Psoas muscle (tissue), 7 donors: ENCODE measurements at regions not wholly inside any gene's neighbourhood (a gene's known extent, or its start where the extent isn't known, plus 50 kb on each side); places are given as distances from the start of the nearest gene placed in this dataset.

Experiments
- ATAC-seq, 4 donors: fragments of 200-7000 bp; cut with Tn5 transposase; one replicate each; pipeline ENCODE4 v1.9.1; 2020; ENCODE audit warnings: moderate library complexity in 3 of 4, mild to moderate bottlenecking in 2 of 4
- DNase-seq, 2 donors: peaks; one replicate each; pipeline ENCODE4 v3.0.0-alpha.2; 2020
- H3K27ac ChIP-seq: fragments of 200-600 bp; one replicate; pipeline ENCODE4 v1.8.0; 2022
- H3K27me3 ChIP-seq, 3 donors: fragments of 200-600 bp in 1 of 3; one replicate each; pipeline versions ENCODE4 v1.6.1 to v1.8.0; 2013 to 2022; ENCODE audit warnings: low read length in 2 of 3, mild to moderate bottlenecking in 2 of 3, moderate library complexity in 1 of 3; ENCODE audit not compliant: insufficient read depth in 3 of 3
- H3K36me3 ChIP-seq, 2 donors: fragments of 200-600 bp in 1 of 2; one replicate each; pipeline versions ENCODE4 v1.6.1 to v1.8.0; 2013 to 2022; ENCODE audit warnings: low read depth in 1 of 2, mild to moderate bottlenecking in 1 of 2, moderate library complexity in 1 of 2; ENCODE audit not compliant: insufficient read depth in 1 of 2
- H3K4me1 ChIP-seq: fragments of 200-600 bp; one replicate; pipeline ENCODE4 v1.8.0; 2022
- H3K4me3 ChIP-seq: fragments of 200-600 bp; one replicate; pipeline ENCODE4 v1.8.0; 2022; ENCODE audit warnings: mild to moderate bottlenecking
- H3K9me3 ChIP-seq: fragments of 200-600 bp; one replicate; pipeline ENCODE4 v1.8.0; 2022
- WGBS, 3 donors: extraction: QIAGEN DNeasy Blood & Tissue Kit; methylation state at CpG; one replicate each; pipeline versions ENCODE4 v1.1.6 to v1.1.7; 2013; 5-methylcytosine and 5-hydroxymethylcytosine counted together
- intact Hi-C, 2 donors: fragments of 100-400 bp; cut with DNase I; formaldehyde crosslinking; loops; one replicate each; pipeline versions ENCODE4 v1.11.0 to v1.14.2; 2022
- TF ChIP-seq, protein P1 (sequence below): fragments of 200-600 bp; IDR thresholded peaks from one replicate; pipeline ENCODE4 v1.8.0; 2022; ENCODE audit warnings: antibody characterized with exemption
- donor health status: healthy with polysubstance abuse.
- donor health status: DM: no; HTN: no; CAD: no; lungs with moderate emphysema.
- donor health status: Bipolar disorder and iron deficiency.
- donor health status: healthy.
- donor health status: DM: yes; HTN: yes; CAD: no.
- donor health status: DM: no; HTN: no; CAD: no.
- donor health status: DM: yes; HTN: yes; CAD: no.

DNA sequence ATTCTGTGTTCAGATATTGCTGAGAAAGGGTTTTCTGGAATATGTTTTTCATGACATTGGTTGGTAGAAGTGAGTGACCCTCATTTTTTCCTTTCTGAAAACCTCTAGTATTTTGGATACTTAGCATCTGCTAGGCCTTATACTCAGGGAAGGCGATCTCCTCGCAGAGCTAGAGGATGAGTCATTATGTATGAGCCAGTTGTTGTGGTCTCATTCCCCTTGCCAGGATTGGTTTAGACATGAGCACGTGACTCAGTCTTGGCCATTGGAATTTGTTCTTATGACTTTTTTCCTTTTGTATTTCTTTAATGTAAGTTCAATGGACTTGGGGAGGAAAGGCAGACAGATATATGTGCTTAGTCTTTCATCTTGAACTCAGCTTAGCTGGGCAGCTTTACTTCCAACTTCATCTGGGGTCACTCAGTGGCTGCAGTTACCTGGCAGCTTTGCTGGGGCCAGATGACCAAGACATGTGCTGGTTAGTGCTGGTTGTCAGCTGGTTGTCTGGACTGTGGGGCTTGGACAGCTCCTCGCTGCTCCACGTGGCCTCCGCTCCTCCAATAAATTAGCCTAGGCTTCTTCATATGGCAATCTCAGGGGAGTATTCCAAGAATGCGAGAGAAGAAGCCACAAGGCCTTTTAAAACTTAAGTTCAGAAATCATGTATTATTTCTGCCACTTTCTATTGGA lies 207.5 kb downstream of the IL20RB start:
- Histone ChIP-seq H3K36me3 (no peaks in the 10 kb centered on the region), H3K27ac (no peak overlapping the region), H3K9me3 (no peaks in the 10 kb centered on the region), H3K27me3 (no peaks in the 10 kb centered on the region), H3K4me1 (peaks cover 6% of the 10 kb centered on the region), H3K4me3 (no peak overlapping the region)
- intact Hi-C loops, result no loop called here
- DNase-seq (no peak), ATAC-seq (no peak)
- WGBS, 3 donors, result 70 to 80% (median 74%) methylated on average over 7 of the region's 7 CpGs
- TF ChIP-seq, protein P1, sequence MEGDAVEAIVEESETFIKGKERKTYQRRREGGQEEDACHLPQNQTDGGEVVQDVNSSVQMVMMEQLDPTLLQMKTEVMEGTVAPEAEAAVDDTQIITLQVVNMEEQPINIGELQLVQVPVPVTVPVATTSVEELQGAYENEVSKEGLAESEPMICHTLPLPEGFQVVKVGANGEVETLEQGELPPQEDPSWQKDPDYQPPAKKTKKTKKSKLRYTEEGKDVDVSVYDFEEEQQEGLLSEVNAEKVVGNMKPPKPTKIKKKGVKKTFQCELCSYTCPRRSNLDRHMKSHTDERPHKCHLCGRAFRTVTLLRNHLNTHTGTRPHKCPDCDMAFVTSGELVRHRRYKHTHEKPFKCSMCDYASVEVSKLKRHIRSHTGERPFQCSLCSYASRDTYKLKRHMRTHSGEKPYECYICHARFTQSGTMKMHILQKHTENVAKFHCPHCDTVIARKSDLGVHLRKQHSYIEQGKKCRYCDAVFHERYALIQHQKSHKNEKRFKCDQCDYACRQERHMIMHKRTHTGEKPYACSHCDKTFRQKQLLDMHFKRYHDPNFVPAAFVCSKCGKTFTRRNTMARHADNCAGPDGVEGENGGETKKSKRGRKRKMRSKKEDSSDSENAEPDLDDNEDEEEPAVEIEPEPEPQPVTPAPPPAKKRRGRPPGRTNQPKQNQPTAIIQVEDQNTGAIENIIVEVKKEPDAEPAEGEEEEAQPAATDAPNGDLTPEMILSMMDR, result no peak

DNA sequence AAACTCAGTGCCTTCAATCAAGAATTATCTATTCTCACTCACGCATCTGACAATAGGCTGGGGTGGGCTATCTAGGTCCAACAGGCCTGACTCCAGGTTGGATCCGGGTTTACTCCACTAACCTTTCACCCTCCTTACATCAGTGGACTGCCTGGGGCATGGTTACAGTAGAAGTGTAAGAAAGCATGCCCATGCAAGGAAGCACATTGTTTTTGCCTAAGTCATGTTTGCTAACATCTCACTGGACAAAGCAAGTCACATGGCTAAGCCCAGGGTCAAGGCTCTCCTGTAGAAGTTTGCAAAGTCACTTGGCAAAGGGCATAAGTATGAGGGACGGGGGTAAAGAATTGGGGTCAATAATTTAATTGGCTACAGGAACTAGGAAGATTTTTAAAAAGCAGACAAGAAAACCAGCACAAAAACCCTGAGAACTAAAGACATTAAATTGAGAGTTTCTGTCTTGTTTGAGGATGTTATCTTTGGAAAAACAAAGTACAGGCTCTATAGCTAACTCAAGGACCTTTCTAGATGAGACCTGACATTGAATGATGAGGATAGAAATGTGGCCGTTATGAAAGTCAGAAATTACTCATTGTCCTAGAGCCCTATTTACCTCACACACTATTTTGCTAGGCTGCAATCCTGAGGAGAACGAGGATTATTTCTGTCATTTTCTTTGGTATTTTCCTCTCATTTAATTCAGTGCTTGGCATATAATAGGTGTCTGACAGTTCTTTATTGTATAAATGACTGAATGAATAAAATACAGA lies 214.2 kb downstream of the IL20RB start:
- ATAC-seq (no peak), DNase-seq (no peak)
- Histone ChIP-seq H3K4me1 (no peaks in the 10 kb centered on the region), H3K4me3 (no peak overlapping the region), H3K27ac (no peak overlapping the region), H3K9me3 (no peaks in the 10 kb centered on the region), H3K36me3 (no peaks in the 10 kb centered on the region), H3K27me3 (no peaks in the 10 kb centered on the region)
- TF ChIP-seq, protein P1, result no peak
- 77 to 89% (median 84%) methylated on average over 5 of the region's 5 CpGs for WGBS, 3 donors
- intact Hi-C loops, result loop anchor here in 1 of 2 donors (1.0 kb wide), 1 partner anchor 13 kb away; no protein-coding TSS in a partner anchor

DNA sequence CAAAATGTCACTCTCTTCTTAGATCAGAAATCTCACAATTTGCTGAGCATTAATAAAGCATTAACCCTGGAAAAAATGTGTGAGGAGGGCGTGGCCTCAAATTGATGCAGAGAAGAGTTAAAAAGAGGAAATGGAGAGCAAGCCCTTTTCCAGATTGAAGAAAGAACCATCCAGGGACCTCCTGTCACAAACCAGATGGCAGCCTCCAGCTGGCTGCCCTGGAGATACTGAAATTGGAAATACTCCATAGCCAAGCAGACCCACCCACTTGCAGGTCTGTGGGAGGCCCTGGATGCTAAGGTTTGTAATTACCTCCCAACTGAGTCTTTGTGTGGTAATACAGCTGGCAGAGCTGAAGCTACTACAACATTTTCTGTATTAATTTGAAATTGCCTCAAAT lies 214.9 kb downstream of the IL20RB start:
- TF ChIP-seq, protein P1, result no peak
- intact Hi-C loops, result loop anchor here in 1 of 2 donors (1.0 kb wide), 1 partner anchor 13 kb away; no protein-coding TSS in a partner anchor
- Histone ChIP-seq H3K27me3 (no peaks in the 10 kb centered on the region), H3K4me1 (no peaks in the 10 kb centered on the region), H3K36me3 (no peaks in the 10 kb centered on the region), H3K4me3 (no peak overlapping the region), H3K9me3 (no peaks in the 10 kb centered on the region), H3K27ac (no peak overlapping the region)
- no peak for ATAC-seq
- no peak for DNase-seq
- WGBS, 3 donors, result 65 to 74% (median 65%) methylated on average over 1 of the region's 1 CpG

DNA sequence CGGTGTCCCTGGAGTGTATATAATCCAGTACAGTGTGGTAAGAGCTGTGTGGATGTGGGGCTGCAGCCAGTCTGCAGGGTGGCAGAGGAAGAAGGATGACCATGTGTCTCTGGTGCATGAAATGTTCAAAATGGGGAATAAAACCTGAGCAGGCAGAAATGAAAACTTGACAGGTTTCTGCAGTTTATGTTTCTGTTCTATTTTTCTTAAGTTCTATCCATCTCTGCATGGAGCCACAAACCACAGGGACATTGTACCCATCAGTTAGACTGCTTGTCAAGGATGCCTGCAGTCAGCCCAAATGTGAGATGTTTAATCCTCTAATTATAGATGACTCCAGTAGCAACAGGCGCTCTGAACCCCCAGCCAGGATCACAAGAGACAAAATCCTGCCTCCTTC lies 216.7 kb downstream of the IL20RB start:
- Histone ChIP-seq H3K36me3 (no peaks in the 10 kb centered on the region), H3K4me3 (no peak overlapping the region), H3K9me3 (no peaks in the 10 kb centered on the region), H3K27me3 (no peaks in the 10 kb centered on the region), H3K27ac (no peak overlapping the region), H3K4me1 (no peaks in the 10 kb centered on the region)
- WGBS, 3 donors, result 75 to 83% (median 76%) methylated on average over 2 of the region's 2 CpGs
- intact Hi-C loops, result no loop called here
- no peak for ATAC-seq
- no peak for DNase-seq
- TF ChIP-seq, protein P1, result no peak
